Frontal cortex (tissue), 4 donors: ENCODE measurements at regions not wholly inside any gene's neighbourhood (a gene's known extent, or its start where the extent isn't known, plus 50 kb on each side); places are given as distances from the start of the nearest gene placed in this dataset. TPM values are rescaled to one million over a fixed set of nuclear protein-coding genes. Genes with fewer than 3 reads are reported as not detected.
"Not testable (repeated sequence)": the region's sequence is repeated elsewhere in the genome, so short reads cannot be mapped to it uniquely, and the experiment has no call there.

Source experiments
- DNase-seq, 2 donors: peaks; one replicate each; pipeline ENCODE4 v3.0.0; 2012; ENCODE audit warnings: low spot score in 2 of 2
- FAIRE-seq: peaks from 2 replicates; lab custom pipeline; 2012; peaks lifted over from hg19 to GRCh38; lab: Jason Lieb, UNC
- small RNA-seq: library from RNA; depleted of rRNA; stranded (forward); fragments of <200 nt; gene quantifications from one replicate; pipeline ENCODE3, GENCODE V24; 2014
- donor health status: control.
- donor health status: control.
- donor health status: control.

DNA sequence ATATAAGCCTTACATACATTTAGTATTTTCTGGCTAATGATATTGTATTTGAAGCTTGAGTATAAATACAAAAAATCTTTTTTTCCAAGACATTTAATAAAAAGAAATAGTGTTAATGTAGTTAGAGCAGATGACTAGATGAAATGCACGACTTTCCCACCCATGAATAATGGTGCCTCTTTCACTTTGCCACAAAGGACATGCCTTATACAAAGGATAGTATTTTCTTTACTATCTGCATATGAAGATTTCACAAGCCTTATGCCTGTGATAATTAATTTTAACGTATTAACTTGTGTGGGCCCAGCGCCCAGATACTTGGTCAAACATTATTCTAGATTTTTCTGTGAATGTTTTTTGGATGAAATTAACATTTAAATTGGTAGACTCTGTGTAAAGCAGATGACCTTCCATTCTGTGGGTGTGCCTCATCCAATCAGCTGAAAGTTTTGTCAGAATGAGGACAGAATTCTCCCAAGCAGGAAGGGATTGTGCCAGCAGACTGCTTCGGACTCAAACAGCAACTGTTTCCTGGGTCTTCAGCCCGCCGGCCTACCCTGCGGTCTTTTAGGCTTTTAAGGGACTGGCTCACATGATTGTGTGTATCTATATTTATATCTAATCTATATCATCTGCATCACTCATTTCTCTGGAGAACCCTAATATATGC lies 115.4 kb downstream of the USP22 start:
- DNase-seq (no peak), FAIRE-seq (no peak)

- no peak for FAIRE-seq
- no peak for DNase-seq
Observed at GRCh38 chr17:20929334-20929733, 113.5 kb downstream of the USP22 start.

GRCh38 chr17:20930081-20930760 lies 112.6 kb downstream of the USP22 start:
- DNase-seq: no peak
- no peak for FAIRE-seq

- not testable (repeated sequence) for FAIRE-seq, DNase-seq
Observed at GRCh38 chr17:20933040-20933439, 109.8 kb downstream of the USP22 start.

GRCh38 chr17:20934288-20934687 lies 108.5 kb downstream of the USP22 start:
- DNase-seq: no peak
- FAIRE-seq: no peak

DNA sequence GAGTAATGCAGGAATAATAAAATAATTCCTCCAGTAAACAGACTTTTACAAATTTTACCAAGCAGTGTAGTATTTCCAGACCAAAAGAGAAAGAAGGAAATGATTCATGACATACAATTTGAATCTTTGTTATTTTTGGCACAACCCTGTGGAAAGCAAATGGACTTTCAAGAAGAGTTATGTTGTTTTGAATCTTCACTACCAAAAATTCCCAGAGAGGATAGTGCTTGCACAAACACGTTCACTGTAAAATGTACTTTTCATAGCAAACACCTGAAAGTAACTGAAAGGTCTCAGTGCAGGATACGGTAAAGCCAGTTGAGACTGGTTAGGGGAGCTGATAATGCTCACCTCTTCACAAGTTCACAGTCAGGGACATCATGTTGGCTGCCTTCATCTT lies 107.1 kb downstream of the USP22 start:
- FAIRE-seq: no peak
- no peak for DNase-seq

DNA sequence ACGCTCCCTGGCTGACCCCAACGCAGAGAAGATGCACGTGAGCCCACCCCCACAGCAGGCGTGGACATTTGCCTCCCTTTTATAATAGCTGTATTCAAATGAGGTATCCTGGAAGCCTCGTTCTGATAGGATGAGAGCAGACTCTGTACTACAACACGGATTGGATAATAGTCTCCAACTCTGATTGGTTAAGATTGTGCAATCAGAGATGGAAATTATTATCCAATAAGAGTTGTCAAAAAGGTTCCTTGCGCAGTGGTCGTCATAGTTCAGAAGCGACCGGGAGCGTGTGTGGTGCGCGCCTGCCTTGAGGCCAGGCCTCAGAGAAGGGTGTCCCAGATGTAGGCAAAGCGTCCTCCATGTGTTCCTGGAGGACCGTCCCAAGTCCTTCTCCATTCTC lies 104.6 kb downstream of the USP22 start:
- DNase-seq (no peak), FAIRE-seq (no peak)

- FAIRE-seq (no peak), DNase-seq (no peak)
Observed at GRCh38 chr17:20938988-20939615, 103.7 kb downstream of the USP22 start.

- DNase-seq: no peak
- FAIRE-seq: no peak
Observed at GRCh38 chr17:20941872-20942271, 100.9 kb downstream of the USP22 start.

GRCh38 chr17:20944014-20944865 lies 98.6 kb downstream of the USP22 start:
- no peak for DNase-seq
- no peak for FAIRE-seq

GRCh38 chr17:20947708-20948107 lies 95.1 kb downstream of the USP22 start:
- not testable (repeated sequence) for FAIRE-seq, DNase-seq

GRCh38 chr17:20948984-20949777 lies 93.6 kb downstream of the USP22 start:
- DNase-seq (no peak), FAIRE-seq (no peak)

Small RNAs in the stretch of these regions (small RNA-seq; reads per million reads assigned to genes)
- gene AC087499.6 (not detected), gene RNU6-1178P (not detected)
